HepG2 (cell line): ENCODE measurements at regions not wholly inside any gene's neighbourhood (a gene's known extent, or its start where the extent isn't known, plus 50 kb on each side); places are given as distances from the start of the nearest gene placed in this dataset.

ENCODE experiments used
- ATAC-seq: fragments of 200-7000 bp; cut with Tn5 transposase; 3 replicates; pipeline ENCODE4 v1.9.1; 2020; ENCODE audit warnings: mild to moderate bottlenecking, moderate library complexity
- BruUV-seq: library from RNA; stranded (reverse); fragments of 400-500 nt; replicated peaks from 2 replicates; lab custom pipeline; 2021; lab: Mats Ljungman, UMichigan
- CTCF ChIA-PET: fragments of 300-600 bp; formaldehyde crosslinking; extraction: SDS; loops from one replicate; lab custom pipeline; 2021; ENCODE audit warnings: low total read pairs, inconsistent platforms, low intra/inter-chr PET ratio; lab: Yijun Ruan, JAX
- POLR2A ChIA-PET: fragments of 350-600 bp; sonication (Branson Sonifier 250); formaldehyde crosslinking; loops from one replicate; lab custom pipeline; 2020; ENCODE audit warnings: antibody characterized with exemption, inconsistent platforms; lab: Yijun Ruan, JAX
- DNase-seq: peaks from one replicate; pipeline ENCODE4 v3.0.0-alpha.2; 2015; ENCODE audit warnings: low spot score
- FAIRE-seq: peaks from 3 replicates; lab custom pipeline; 2011; peaks lifted over from hg19 to GRCh38; lab: Jason Lieb, UNC
- H2AFZ ChIP-seq: one replicate; pipeline ENCODE4 v1.6.1; 2011; ENCODE audit warnings: low read length, inconsistent platforms
- H3K27ac ChIP-seq: fragments of 300-600 bp; 3 replicates; pipeline ENCODE4 v1.8.0; 2011; ENCODE audit warnings: mixed run types, mild to moderate bottlenecking, mixed read lengths, low read length, inconsistent platforms; ENCODE audit not compliant: insufficient read depth; ENCODE audit errors: extremely low read length
- H3K27me3 ChIP-seq, 2 experiments: fragments of 200-600 bp in 1 of 2; 2 replicates in 1 of 2; 3 replicates in 1 of 2; pipeline versions ENCODE4 v1.6.0 to v1.8.0; 2011; ENCODE audit warnings: low read length in 2 of 2, mild to moderate bottlenecking in 2 of 2, moderate library complexity in 2 of 2, inconsistent platforms in 1 of 2; ENCODE audit not compliant: insufficient read depth in 2 of 2, control insufficient read depth in 1 of 2
- H3K36me3 ChIP-seq, 2 experiments: fragments of 200-600 bp in 1 of 2; replicated peaks in 1 of 2; 2 replicates in 1 of 2; 3 replicates in 1 of 2; pipeline versions ENCODE4 v1.5.1 to v1.8.0; 2011; ENCODE audit warnings: low read length in 2 of 2, inconsistent platforms in 1 of 2; ENCODE audit not compliant: insufficient read depth in 2 of 2, control insufficient read depth in 1 of 2
- H3K4me1 ChIP-seq: 2 replicates; pipeline ENCODE4 v1.5.1; 2012; ENCODE audit warnings: low read length, inconsistent platforms; ENCODE audit not compliant: insufficient read depth
- H3K4me2 ChIP-seq: 2 replicates; pipeline ENCODE4 v1.6.0; 2011; ENCODE audit warnings: low read depth, low read length, inconsistent platforms
- H3K4me3 ChIP-seq, 3 experiments: fragments of 200-600 bp in 1 of 3; sonication (generic), shearing (Covaris generic) in 1 of 3; replicated peaks in 1 of 3; 2 replicates each; pipeline ENCODE4 v1.5.1; 2011 to 2016; ENCODE audit warnings: low read length in 3 of 3, inconsistent platforms in 2 of 3, low read depth in 2 of 3, mild to moderate bottlenecking in 2 of 3, control low read depth in 1 of 3, mixed read lengths in 1 of 3; ENCODE audit not compliant: insufficient read depth in 1 of 3
- H3K79me2 ChIP-seq: one replicate; pipeline ENCODE4 v1.6.1; 2011; ENCODE audit warnings: low read length, inconsistent platforms; ENCODE audit not compliant: insufficient read depth
- H3K9ac ChIP-seq: 2 replicates; pipeline ENCODE4 v1.6.0; 2011; ENCODE audit warnings: mild to moderate bottlenecking, low read depth, low read length, inconsistent platforms; ENCODE audit not compliant: insufficient read depth
- H3K9me3 ChIP-seq: 2 replicates; pipeline ENCODE4 v1.5.1; 2012; ENCODE audit warnings: mild to moderate bottlenecking, low read length
- H4K20me1 ChIP-seq: 2 replicates; pipeline ENCODE4 v1.6.0; 2011; ENCODE audit warnings: inconsistent platforms, mild to moderate bottlenecking, low read length, moderate library complexity; ENCODE audit not compliant: insufficient read depth
- FOXK2 ChIP-seq: fragments of 450-650 bp; IDR thresholded peaks from 2 replicates; pipeline ENCODE4 v1.6.1; 2016
- HDAC2 ChIP-seq: sonication (generic); formaldehyde crosslinking; IDR thresholded peaks from 2 replicates; pipeline ENCODE4 v1.4.0; 2020; ENCODE audit warnings: missing genetic modification reagents
- SNAPC2 ChIP-seq: sonication (generic); formaldehyde crosslinking; IDR thresholded peaks from 2 replicates; pipeline ENCODE4 v1.8.1; 2022; ENCODE audit warnings: mild to moderate bottlenecking, missing genetic modification reagents
- SRF ChIP-seq: IDR thresholded peaks from 2 replicates; pipeline ENCODE4 v1.6.1; 2011; ENCODE audit warnings: mild to moderate bottlenecking, low read depth, low read length, moderate library complexity
- TCF7L2 ChIP-seq: IDR thresholded peaks from 2 replicates; pipeline ENCODE4 v1.6.1; 2011; ENCODE audit warnings: mild to moderate bottlenecking, low read depth, low read length, moderate library complexity
- XBP1 ChIP-seq: sonication (generic); formaldehyde crosslinking; IDR thresholded peaks from 2 replicates; pipeline ENCODE4 v1.5.0; 2020; ENCODE audit warnings: missing genetic modification reagents
- ZNF431 ChIP-seq: sonication (generic); formaldehyde crosslinking; IDR thresholded peaks from 2 replicates; pipeline ENCODE4 v1.9.0; 2022; ENCODE audit warnings: missing genetic modification reagents, low read depth, mild to moderate bottlenecking, borderline replicate concordance
- ZNF496 ChIP-seq: sonication (generic); formaldehyde crosslinking; IDR thresholded peaks from 2 replicates; pipeline ENCODE4 v1.8.1; 2023; ENCODE audit warnings: mild to moderate bottlenecking, moderate library complexity, missing genetic modification reagents; ENCODE audit not compliant: insufficient replicate concordance
- ZNF777 ChIP-seq: sonication (generic); formaldehyde crosslinking; IDR thresholded peaks from 2 replicates; pipeline ENCODE4 v1.4.0; 2020; ENCODE audit warnings: missing genetic modification reagents
- WGBS: methylation state at CpG from one replicate; pipeline ENCODE4 v1.1.6; 2017; ENCODE audit warnings: low lambda C conversion rate; 5-methylcytosine and 5-hydroxymethylcytosine counted together
- in situ Hi-C: cut with HindIII; loops from 2 replicates; pipeline ENCODE4 v1.10.0; 2017; ENCODE audit warnings: low pct_unique_long_range_greater_than_20kb; ENCODE audit not compliant: extremely low pct_ligation_motif_present
- intact Hi-C: fragments of 100-400 bp; cut with micrococcal nuclease; formaldehyde crosslinking; loops from one replicate; pipeline ENCODE4 v1.10.0; 2022; ENCODE audit not compliant: unreplicated experiment
- TF ChIP-seq, protein P1 (sequence below), 2 experiments: fragments of 450-650 bp in 1 of 2; sonication (generic) in 1 of 2; formaldehyde crosslinking in 1 of 2; IDR thresholded peaks; 2 replicates each; pipeline versions ENCODE4 v1.6.1 to v1.8.0; 2016 to 2022; ENCODE audit warnings: antibody characterized with exemption in 1 of 2, mild to moderate bottlenecking in 1 of 2, missing genetic modification reagents in 1 of 2
- TF ChIP-seq, protein P2 (sequence below): sonication (generic); formaldehyde crosslinking; IDR thresholded peaks from 2 replicates; pipeline ENCODE4 v1.5.0; 2020; ENCODE audit warnings: mild to moderate bottlenecking, missing genetic modification reagents

DNA sequence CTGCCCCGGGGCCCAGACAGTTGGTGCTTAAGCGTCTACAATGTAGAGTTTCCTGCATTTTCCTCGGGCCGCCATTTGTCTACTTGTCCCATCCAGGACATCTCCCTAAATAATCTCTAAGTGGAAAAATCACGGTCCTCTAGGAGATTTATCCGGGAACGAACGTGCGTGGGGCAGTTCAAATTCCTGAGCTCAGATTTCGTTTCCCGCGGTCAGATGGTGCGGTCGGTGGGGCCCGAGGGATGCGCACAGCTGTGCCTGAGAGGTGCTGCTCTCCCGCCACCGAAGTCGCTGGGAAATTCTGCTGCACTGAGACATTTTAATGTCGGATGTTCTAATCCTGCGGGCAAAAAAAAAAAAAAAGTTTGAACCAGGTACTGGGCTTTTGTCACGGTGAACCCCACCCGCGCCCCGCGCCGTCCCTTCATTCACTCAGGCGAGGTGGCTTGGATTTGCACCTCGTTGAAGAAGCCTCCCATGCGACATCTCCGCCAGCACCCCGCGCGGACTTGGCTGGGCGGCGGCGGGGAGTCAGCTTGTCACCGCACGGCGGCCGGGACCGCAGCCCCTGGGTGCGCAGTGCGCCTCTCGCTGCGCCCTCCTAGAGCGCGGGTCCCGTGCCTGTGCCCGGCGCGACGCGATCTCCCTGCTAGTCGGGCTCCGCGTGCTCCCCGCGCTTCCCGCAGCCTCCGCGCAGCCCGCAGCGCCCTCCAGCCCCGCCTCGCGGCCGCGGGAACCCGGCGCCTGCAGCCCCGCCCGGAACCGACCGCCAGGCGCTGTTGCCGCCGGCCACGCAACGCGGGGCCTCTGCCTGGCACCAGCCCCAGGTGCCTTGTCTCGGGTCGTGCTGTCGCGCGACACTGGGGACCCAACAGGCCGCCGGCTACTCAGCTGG is 191.9 kb upstream of the TCF4 start:
- in situ Hi-C loops: no loop called here
- Histone ChIP-seq H3K9me3 (peaks cover 36% of the 10 kb centered on the region), H3K4me3 (no peak overlapping the region), H3K79me2 (no peaks in the 10 kb centered on the region), H3K4me2 (no peak overlapping the region), H3K27ac (no peak overlapping the region), H3K36me3 (no peaks in the 10 kb centered on the region), H3K4me1 (no peaks in the 10 kb centered on the region), H3K27me3 (no peaks in the 10 kb centered on the region), H3K9ac (no peak overlapping the region), H2AFZ (no peak overlapping the region), H4K20me1 (no peaks in the 10 kb centered on the region)
- 69% methylated on average over 69 of the region's 88 CpGs for WGBS
- no peak for DNase-seq
- ChIA-PET CTCF (no interaction called here), POLR2A (no interaction called here)
- intact Hi-C loops: no loop called here
- no peak for FAIRE-seq
- BruUV-seq: no TSS peak
- ATAC-seq: no peak
- TF ChIP-seq HDAC2 (CRISPR knock-in tag): no peak
- TF ChIP-seq TCF7L2: no peak
- TF ChIP-seq, protein P1, sequence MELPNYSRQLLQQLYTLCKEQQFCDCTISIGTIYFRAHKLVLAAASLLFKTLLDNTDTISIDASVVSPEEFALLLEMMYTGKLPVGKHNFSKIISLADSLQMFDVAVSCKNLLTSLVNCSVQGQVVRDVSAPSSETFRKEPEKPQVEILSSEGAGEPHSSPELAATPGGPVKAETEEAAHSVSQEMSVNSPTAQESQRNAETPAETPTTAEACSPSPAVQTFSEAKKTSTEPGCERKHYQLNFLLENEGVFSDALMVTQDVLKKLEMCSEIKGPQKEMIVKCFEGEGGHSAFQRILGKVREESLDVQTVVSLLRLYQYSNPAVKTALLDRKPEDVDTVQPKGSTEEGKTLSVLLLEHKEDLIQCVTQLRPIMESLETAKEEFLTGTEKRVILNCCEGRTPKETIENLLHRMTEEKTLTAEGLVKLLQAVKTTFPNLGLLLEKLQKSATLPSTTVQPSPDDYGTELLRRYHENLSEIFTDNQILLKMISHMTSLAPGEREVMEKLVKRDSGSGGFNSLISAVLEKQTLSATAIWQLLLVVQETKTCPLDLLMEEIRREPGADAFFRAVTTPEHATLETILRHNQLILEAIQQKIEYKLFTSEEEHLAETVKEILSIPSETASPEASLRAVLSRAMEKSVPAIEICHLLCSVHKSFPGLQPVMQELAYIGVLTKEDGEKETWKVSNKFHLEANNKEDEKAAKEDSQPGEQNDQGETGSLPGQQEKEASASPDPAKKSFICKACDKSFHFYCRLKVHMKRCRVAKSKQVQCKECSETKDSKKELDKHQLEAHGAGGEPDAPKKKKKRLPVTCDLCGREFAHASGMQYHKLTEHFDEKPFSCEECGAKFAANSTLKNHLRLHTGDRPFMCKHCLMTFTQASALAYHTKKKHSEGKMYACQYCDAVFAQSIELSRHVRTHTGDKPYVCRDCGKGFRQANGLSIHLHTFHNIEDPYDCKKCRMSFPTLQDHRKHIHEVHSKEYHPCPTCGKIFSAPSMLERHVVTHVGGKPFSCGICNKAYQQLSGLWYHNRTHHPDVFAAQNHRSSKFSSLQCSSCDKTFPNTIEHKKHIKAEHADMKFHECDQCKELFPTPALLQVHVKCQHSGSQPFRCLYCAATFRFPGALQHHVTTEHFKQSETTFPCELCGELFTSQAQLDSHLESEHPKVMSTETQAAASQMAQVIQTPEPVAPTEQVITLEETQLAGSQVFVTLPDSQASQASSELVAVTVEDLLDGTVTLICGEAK (IDR thresholded peaks at IDR 0.05): no peak
- TF ChIP-seq, protein P1 (CRISPR knock-in tag; IDR thresholded peaks at IDR 0.05): no peak
- TF ChIP-seq, protein P2, sequence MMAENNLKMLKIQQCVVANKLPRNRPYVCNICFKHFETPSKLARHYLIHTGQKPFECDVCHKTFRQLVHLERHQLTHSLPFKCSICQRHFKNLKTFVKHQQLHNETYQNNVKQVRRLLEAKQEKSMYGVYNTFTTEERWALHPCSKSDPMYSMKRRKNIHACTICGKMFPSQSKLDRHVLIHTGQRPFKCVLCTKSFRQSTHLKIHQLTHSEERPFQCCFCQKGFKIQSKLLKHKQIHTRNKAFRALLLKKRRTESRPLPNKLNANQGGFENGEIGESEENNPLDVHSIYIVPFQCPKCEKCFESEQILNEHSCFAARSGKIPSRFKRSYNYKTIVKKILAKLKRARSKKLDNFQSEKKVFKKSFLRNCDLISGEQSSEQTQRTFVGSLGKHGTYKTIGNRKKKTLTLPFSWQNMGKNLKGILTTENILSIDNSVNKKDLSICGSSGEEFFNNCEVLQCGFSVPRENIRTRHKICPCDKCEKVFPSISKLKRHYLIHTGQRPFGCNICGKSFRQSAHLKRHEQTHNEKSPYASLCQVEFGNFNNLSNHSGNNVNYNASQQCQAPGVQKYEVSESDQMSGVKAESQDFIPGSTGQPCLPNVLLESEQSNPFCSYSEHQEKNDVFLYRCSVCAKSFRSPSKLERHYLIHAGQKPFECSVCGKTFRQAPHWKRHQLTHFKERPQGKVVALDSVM (CRISPR knock-in tag): no peak
- no peak for TF ChIP-seq XBP1 (CRISPR knock-in tag)
- TF ChIP-seq SRF: no peak
- no peak for TF ChIP-seq ZNF431 (CRISPR knock-in tag)
- TF ChIP-seq SNAPC2: no peak
- TF ChIP-seq FOXK2: no peak
- no peak for TF ChIP-seq ZNF777 (CRISPR knock-in tag)
- no peak for TF ChIP-seq ZNF496 (CRISPR knock-in tag)
